Caco-2 (cell line): ENCODE measurements at regions not wholly inside any gene's neighbourhood (a gene's known extent, or its start where the extent isn't known, plus 50 kb on each side); places are given as distances from the start of the nearest gene placed in this dataset.

Experiments
- BruUV-seq: library from RNA; stranded (reverse); fragments of 400-500 nt; replicated peaks from 2 replicates; lab custom pipeline; 2021; lab: Mats Ljungman, UMichigan
- CTCF ChIA-PET: fragments of 300-600 bp; sonication (Branson Sonifier 250); formaldehyde crosslinking; loops from one replicate; lab custom pipeline; 2022; ENCODE audit warnings: antibody characterized with exemption; lab: Charles Lee
- POLR2A ChIA-PET: fragments of 300-600 bp; sonication (Branson Sonifier 250); formaldehyde crosslinking; loops from one replicate; lab custom pipeline; 2022; ENCODE audit warnings: antibody characterized with exemption; lab: Charles Lee
- DNase-seq, 2 experiments: peaks; one replicate each; pipeline versions ENCODE4 v3.0.0 to v3.0.0-alpha.2; 2020 to 2022
- H3K27me3 ChIP-seq: replicated peaks from 2 replicates; pipeline ENCODE4 v1.6.0; 2011; ENCODE audit warnings: low read length; ENCODE audit not compliant: control insufficient read depth, insufficient read depth
- H3K36me3 ChIP-seq: 2 replicates; pipeline ENCODE4 v1.5.1; 2011; ENCODE audit warnings: low read length; ENCODE audit not compliant: control insufficient read depth, insufficient read depth
- H3K4me1 ChIP-seq: fragments of 250-450 bp; sonication (Bioruptor Pico); 2 replicates; pipeline ENCODE4 v1.5.1; 2020; ENCODE audit warnings: mild to moderate bottlenecking
- H3K4me3 ChIP-seq: 2 replicates; pipeline ENCODE4 v1.5.1; 2011; ENCODE audit warnings: low read depth, mild to moderate bottlenecking, control low read depth, low read length
- H3K9me3 ChIP-seq: fragments of 250-450 bp; sonication (Bioruptor Pico); 2 replicates; pipeline ENCODE4 v1.5.1; 2020; ENCODE audit warnings: mild to moderate bottlenecking, moderate library complexity
- H3K27ac Mint-ChIP-seq: one replicate; pipeline ENCODE4 v1.8.0; 2022; ENCODE audit warnings: mixed read lengths; ENCODE audit not compliant: unreplicated experiment
- H3K27me3 Mint-ChIP-seq: one replicate; pipeline ENCODE4 v1.8.0; 2022; ENCODE audit warnings: mixed read lengths; ENCODE audit not compliant: insufficient read depth, unreplicated experiment
- H3K36me3 Mint-ChIP-seq: one replicate; pipeline ENCODE4 v1.8.0; 2022; ENCODE audit warnings: mild to moderate bottlenecking, mixed read lengths; ENCODE audit not compliant: insufficient read depth, unreplicated experiment
- H3K4me1 Mint-ChIP-seq: one replicate; pipeline ENCODE4 v1.8.0; 2022; ENCODE audit warnings: low read depth, mixed read lengths; ENCODE audit not compliant: unreplicated experiment
- H3K4me3 Mint-ChIP-seq: one replicate; pipeline ENCODE4 v1.8.0; 2022; ENCODE audit warnings: mild to moderate bottlenecking, moderate library complexity, mixed read lengths; ENCODE audit not compliant: unreplicated experiment
- H3K9me3 Mint-ChIP-seq: one replicate; pipeline ENCODE4 v1.8.0; 2022; ENCODE audit warnings: mixed read lengths; ENCODE audit not compliant: unreplicated experiment
- CTCF ChIP-seq, 2 experiments: fragments of 200-600 bp in 1 of 2; IDR thresholded peaks; 1 replicate in 1 of 2; 2 replicates in 1 of 2; pipeline versions ENCODE4 v1.5.1 to v1.8.0; 2011 to 2022; ENCODE audit warnings: antibody characterized with exemption in 1 of 2, control low read depth in 1 of 2, inconsistent platforms in 1 of 2, low read depth in 1 of 2, low read length in 1 of 2, mild to moderate bottlenecking in 1 of 2, moderate library complexity in 1 of 2; ENCODE audit not compliant: insufficient read depth in 1 of 2, severe bottlenecking in 1 of 2, unreplicated experiment in 1 of 2
- intact Hi-C: fragments of 100-400 bp; cut with micrococcal nuclease; formaldehyde crosslinking; loops from one replicate; pipeline ENCODE4 v1.10.0; 2022; ENCODE audit not compliant: unreplicated experiment

- TF ChIP-seq CTCF (IDR thresholded peaks at IDR 0.05; ENCODE audit: insufficient read depth in 1 of 2, low read depth in 1 of 2, low read length in 1 of 2, severe bottlenecking in 1 of 2, unreplicated experiment in 1 of 2): no peak
- Mint-ChIP-seq H3K9me3 (no peaks in the 10 kb centered on the region), H3K27me3 (peaks cover 34% of the 10 kb centered on the region), H3K27ac (no peak overlapping the region), H3K4me1 (no peaks in the 10 kb centered on the region), H3K4me3 (no peak overlapping the region), H3K36me3 (no peaks in the 10 kb centered on the region)
- ChIA-PET CTCF (interaction anchor here (1.0 kb wide), 1 partner anchor 44 kb away, joined by 3 read pairs; no protein-coding TSS in a partner anchor), POLR2A (no interaction called here)
- no peak overlapping the region for H3K4me3 ChIP-seq
- no peaks in the 10 kb centered on the region for H3K9me3 ChIP-seq
- H3K36me3 ChIP-seq: no peaks in the 10 kb centered on the region
- intact Hi-C loops: no loop called here
- no peaks in the 10 kb centered on the region for H3K4me1 ChIP-seq
- BruUV-seq: no TSS peak
- no peaks in the 10 kb centered on the region for H3K27me3 ChIP-seq
- DNase-seq: no peak
Measured at GRCh38 chr12:13299457-13299856, 102.9 kb downstream of the EMP1 start.

- Histone ChIP-seq H3K9me3 (no peaks in the 10 kb centered on the region), H3K4me3 (no peak overlapping the region), H3K36me3 (no peaks in the 10 kb centered on the region), H3K27me3 (no peaks in the 10 kb centered on the region), H3K4me1 (no peaks in the 10 kb centered on the region)
- BruUV-seq: no TSS peak
- ChIA-PET POLR2A (no interaction called here), CTCF (no interaction called here)
- Mint-ChIP-seq H3K4me3 (no peak overlapping the region), H3K27me3 (peaks cover 23% of the 10 kb centered on the region), H3K9me3 (no peaks in the 10 kb centered on the region), H3K36me3 (no peaks in the 10 kb centered on the region), H3K4me1 (no peaks in the 10 kb centered on the region), H3K27ac (no peak overlapping the region)
- intact Hi-C loops: no loop called here
- no peak for TF ChIP-seq CTCF (IDR thresholded peaks at IDR 0.05; ENCODE audit: insufficient read depth in 1 of 2, low read depth in 1 of 2, low read length in 1 of 2, severe bottlenecking in 1 of 2, unreplicated experiment in 1 of 2)
- DNase-seq: no peak
Measured at GRCh38 chr12:13293096-13293495, 96.6 kb downstream of the EMP1 start.

GRCh38 chr12:13289653-13290289 is 93.2 kb downstream of the EMP1 start:
- intact Hi-C loops: no loop called here
- Mint-ChIP-seq H3K27me3 (peaks cover 6% of the 10 kb centered on the region), H3K9me3 (no peaks in the 10 kb centered on the region), H3K4me3 (no peak overlapping the region), H3K4me1 (no peaks in the 10 kb centered on the region), H3K27ac (no peak overlapping the region), H3K36me3 (no peaks in the 10 kb centered on the region)
- Histone ChIP-seq H3K9me3 (no peaks in the 10 kb centered on the region), H3K36me3 (no peaks in the 10 kb centered on the region), H3K4me1 (no peaks in the 10 kb centered on the region), H3K4me3 (no peak overlapping the region), H3K27me3 (no peaks in the 10 kb centered on the region)
- DNase-seq: no peak
- TF ChIP-seq CTCF (IDR thresholded peaks at IDR 0.05; ENCODE audit: insufficient read depth in 1 of 2, low read depth in 1 of 2, low read length in 1 of 2, severe bottlenecking in 1 of 2, unreplicated experiment in 1 of 2): no peak
- CTCF ChIA-PET: no interaction called here
- BruUV-seq: no TSS peak
- POLR2A ChIA-PET: no interaction called here
